Aorta (tissue), 5 donors: ENCODE measurements at regions not wholly inside any gene's neighbourhood (a gene's known extent, or its start where the extent isn't known, plus 50 kb on each side); places are given as distances from the start of the nearest gene placed in this dataset.

Experiments
- ATAC-seq: fragments of 200-7000 bp; cut with Tn5 transposase; one replicate; pipeline ENCODE4 v1.9.1; 2022; ENCODE audit warnings: moderate library complexity; ENCODE audit not compliant: low FRiP score
- DNase-seq, 2 donors: peaks; one replicate each; pipeline ENCODE4 v3.0.0-alpha.2; 2020
- H3K27ac ChIP-seq, 2 donors: one replicate each; pipeline ENCODE4 v1.5.1; 2013; ENCODE audit warnings: low read length in 2 of 2, mild to moderate bottlenecking in 2 of 2, moderate library complexity in 2 of 2, control low read depth in 1 of 2, inconsistent platforms in 1 of 2, low read depth in 1 of 2
- H3K27me3 ChIP-seq, 2 donors: one replicate each; pipeline ENCODE4 v1.6.1; 2013; ENCODE audit warnings: control low read depth in 1 of 2, low read length in 1 of 2, mild to moderate bottlenecking in 1 of 2, moderate library complexity in 1 of 2; ENCODE audit not compliant: insufficient read depth in 2 of 2, control insufficient read depth in 1 of 2
- H3K36me3 ChIP-seq, 2 donors: one replicate each; pipeline ENCODE4 v1.6.1; 2013; ENCODE audit warnings: control low read depth in 1 of 2, low read length in 1 of 2, mild to moderate bottlenecking in 1 of 2; ENCODE audit not compliant: insufficient read depth in 2 of 2, control insufficient read depth in 1 of 2
- H3K4me1 ChIP-seq, 2 donors: one replicate each; pipeline ENCODE4 v1.6.1; 2013; ENCODE audit warnings: low read length in 2 of 2, control low read depth in 1 of 2, mild to moderate bottlenecking in 1 of 2, moderate library complexity in 1 of 2; ENCODE audit not compliant: insufficient read depth in 2 of 2, control insufficient read depth in 1 of 2
- H3K4me3 ChIP-seq, 2 donors: one replicate each; pipeline ENCODE4 v1.5.1; 2013; ENCODE audit warnings: low read length in 2 of 2, control low read depth in 1 of 2, mild to moderate bottlenecking in 1 of 2
- H3K9me3 ChIP-seq: one replicate; pipeline ENCODE4 v1.6.1; 2013; ENCODE audit warnings: mild to moderate bottlenecking, low read length; ENCODE audit not compliant: control insufficient read depth
- WGBS, 2 donors: extraction: QIAGEN DNeasy Blood & Tissue Kit; methylation state at CpG; one replicate each; pipeline ENCODE4 v1.1.7; 2013; 5-methylcytosine and 5-hydroxymethylcytosine counted together
- intact Hi-C, 2 donors: fragments of 100-400 bp; cut with DNase I; formaldehyde crosslinking; loops; one replicate each; pipeline versions ENCODE4 v1.14.2 to v1.15.0; 2022
- donor health status: healthy with polysubstance abuse.
- donor health status: Bipolar disorder and iron deficiency.
- donor health status: DM: no; HTN: no; CAD: no.
- donor health status: DM: no; HTN: no; CAD: no.
- donor health status: DM: yes; HTN: yes; CAD: no.

DNA sequence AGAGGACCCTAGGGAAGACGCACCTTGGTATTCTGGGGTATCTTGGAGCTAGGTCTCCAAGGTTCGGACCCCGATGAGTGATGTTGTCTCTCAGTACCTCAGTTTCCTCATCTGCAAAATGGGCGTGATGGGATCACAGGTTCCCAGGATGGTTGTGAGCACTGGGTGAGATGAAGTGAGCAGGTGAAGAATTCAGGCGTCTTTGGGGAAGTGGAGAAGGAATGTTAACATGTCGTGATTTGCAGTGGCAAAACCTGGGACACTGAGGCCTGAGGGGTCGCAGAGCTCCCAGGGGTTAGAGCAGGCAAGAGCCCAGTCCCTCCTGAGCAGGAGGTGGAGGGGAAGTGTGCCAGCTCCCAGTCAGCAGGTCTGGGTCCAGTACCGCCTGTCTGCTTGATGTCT, 215.1 kb upstream of the GSE1 start:
- ATAC-seq (no peak), DNase-seq (no peak)
- Histone ChIP-seq H3K4me3 (no peak overlapping the region), H3K4me1 (no peaks in the 10 kb centered on the region), H3K27me3 (no peaks in the 10 kb centered on the region), H3K36me3 (no peaks in the 10 kb centered on the region), H3K27ac (no peak overlapping the region), H3K9me3 (no peaks in the 10 kb centered on the region)
- intact Hi-C loops = no loop called here
- WGBS, 2 donors = 93% methylated on average over 8 of the region's 8 CpGs

- Histone ChIP-seq H3K9me3 (no peaks in the 10 kb centered on the region), H3K27me3 (no peaks in the 10 kb centered on the region), H3K36me3 (no peaks in the 10 kb centered on the region), H3K4me3 (no peak overlapping the region), H3K27ac (no peak overlapping the region), H3K4me1 (no peaks in the 10 kb centered on the region)
- 86 to 88% methylated on average over 21 to 22 of the region's 22 CpGs for WGBS, 2 donors
- DNase-seq = no peak
- intact Hi-C loops = no loop called here
- no peak for ATAC-seq
Observed at GRCh38 chr16:85398688-85399582, 214.2 kb upstream of the GSE1 start.

GRCh38 chr16:85399583-85400284, 213.4 kb upstream of the GSE1 start:
- Histone ChIP-seq H3K27ac (no peak overlapping the region), H3K36me3 (no peaks in the 10 kb centered on the region), H3K27me3 (no peaks in the 10 kb centered on the region), H3K9me3 (no peaks in the 10 kb centered on the region), H3K4me3 (no peak overlapping the region), H3K4me1 (no peaks in the 10 kb centered on the region)
- WGBS, 2 donors = 90% methylated on average over 23 of the region's 23 CpGs
- DNase-seq (peak in 1 of 2 donors; percentile 62), ATAC-seq (no peak)
- intact Hi-C loops = no loop called here

GRCh38 chr16:85400305-85401205, 212.6 kb upstream of the GSE1 start:
- no peaks in the 10 kb centered on the region for H3K9me3 ChIP-seq
- WGBS, 2 donors = 94% methylated on average over 25 of the region's 25 CpGs
- H3K27ac ChIP-seq = no peak overlapping the region
- no peaks in the 10 kb centered on the region for H3K4me1 ChIP-seq
- H3K4me3 ChIP-seq = no peak overlapping the region
- H3K36me3 ChIP-seq = no peaks in the 10 kb centered on the region
- intact Hi-C loops = no loop called here
- ATAC-seq (no peak), DNase-seq (no peak)
- H3K27me3 ChIP-seq = no peaks in the 10 kb centered on the region

- no peaks in the 10 kb centered on the region for H3K27me3 ChIP-seq
- no peak overlapping the region for H3K27ac ChIP-seq
- no peaks in the 10 kb centered on the region for H3K9me3 ChIP-seq
- 90 to 92% methylated on average over 16 of the region's 16 CpGs for WGBS, 2 donors
- H3K4me1 ChIP-seq = no peaks in the 10 kb centered on the region
- ATAC-seq (no peak), DNase-seq (peak in 1 of 2 donors; percentile 70)
- intact Hi-C loops = no loop called here
- H3K4me3 ChIP-seq = no peak overlapping the region
- H3K36me3 ChIP-seq = no peaks in the 10 kb centered on the region
Observed at GRCh38 chr16:85401370-85401916, 211.7 kb upstream of the GSE1 start.

- no peaks in the 10 kb centered on the region for H3K36me3 ChIP-seq
- no peaks in the 10 kb centered on the region for H3K4me1 ChIP-seq
- WGBS, 2 donors = 96 to 98% methylated on average over 30 of the region's 30 CpGs
- no peaks in the 10 kb centered on the region for H3K27me3 ChIP-seq
- H3K9me3 ChIP-seq = no peaks in the 10 kb centered on the region
- intact Hi-C loops = no loop called here
- ATAC-seq (peak; percentile 45), DNase-seq (peak in 1 of 2 donors; percentile 73)
- no peak overlapping the region for H3K27ac ChIP-seq
- H3K4me3 ChIP-seq = no peak overlapping the region
Observed at GRCh38 chr16:85401917-85402766, 211.0 kb upstream of the GSE1 start.

DNA sequence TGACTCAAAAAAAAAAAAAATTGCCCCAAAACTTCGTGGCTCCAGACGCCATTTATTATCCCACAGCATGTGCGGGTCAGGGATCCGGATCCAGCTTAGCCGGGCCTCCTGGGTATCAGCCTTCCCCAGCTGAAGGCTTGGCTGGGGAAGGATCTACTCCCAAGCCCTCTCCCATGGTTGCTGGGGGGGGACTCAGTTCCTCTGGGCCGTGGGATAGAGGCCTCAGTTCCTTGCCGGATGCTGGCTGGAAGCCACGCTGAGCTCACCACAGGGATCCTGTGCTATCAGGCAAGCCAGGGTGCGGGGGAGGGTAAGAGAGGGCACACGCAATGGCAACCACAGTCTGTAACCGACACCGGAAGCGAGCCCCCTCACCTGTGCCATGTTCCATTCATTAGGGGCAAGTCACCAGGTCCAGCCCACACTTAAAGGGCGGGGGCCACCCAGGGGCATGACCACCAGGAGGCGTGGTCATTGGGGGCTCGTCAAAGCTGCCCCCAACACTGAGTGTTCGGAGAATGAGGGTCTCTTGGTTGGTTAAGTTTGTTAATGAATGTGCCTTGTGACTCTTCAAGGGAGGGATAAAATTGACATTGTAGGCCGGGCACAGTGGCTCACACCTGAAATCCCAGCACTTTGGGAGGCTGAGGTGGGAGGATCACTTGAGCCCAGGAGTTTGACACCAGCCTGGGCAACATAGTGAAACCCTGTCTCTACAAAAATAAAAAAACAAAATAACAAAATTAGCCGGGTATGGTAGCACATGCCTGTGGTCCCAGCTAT, 210.0 kb upstream of the GSE1 start:
- Histone ChIP-seq H3K36me3 (no peaks in the 10 kb centered on the region), H3K4me3 (no peak overlapping the region), H3K4me1 (no peaks in the 10 kb centered on the region), H3K9me3 (no peaks in the 10 kb centered on the region), H3K27me3 (no peaks in the 10 kb centered on the region), H3K27ac (no peak overlapping the region)
- intact Hi-C loops = no loop called here
- DNase-seq (peak; percentile 77 to 89), ATAC-seq (peak; percentile 57)
- 55 to 66% methylated on average over 19 of the region's 19 CpGs for WGBS, 2 donors
